DOHH2 (cell line): ENCODE measurements at regions not wholly inside any gene's neighbourhood (a gene's known extent, or its start where the extent isn't known, plus 50 kb on each side); places are given as distances from the start of the nearest gene placed in this dataset.

Experiments
- H3F3A ChIP-seq: fragments of 200-600 bp; sonication (generic), shearing (Covaris generic); 2 replicates; pipeline ENCODE4 v1.6.0; 2016; ENCODE audit warnings: antibody characterized with exemption, mild to moderate bottlenecking; ENCODE audit not compliant: control insufficient read depth, insufficient read depth
- H3K27ac ChIP-seq: fragments of 200-600 bp; sonication (generic); 2 replicates; pipeline ENCODE4 v1.5.1; 2014; ENCODE audit warnings: low read depth, mild to moderate bottlenecking, low read length, moderate library complexity
- H3K27me3 ChIP-seq: fragments of 200-600 bp; sonication (generic); 2 replicates; pipeline ENCODE4 v1.6.1; 2014; ENCODE audit warnings: mild to moderate bottlenecking, low read length, mixed read lengths; ENCODE audit not compliant: control insufficient read depth
- H3K36me3 ChIP-seq: fragments of 200-600 bp; sonication (generic); 2 replicates; pipeline ENCODE4 v1.6.1; 2014; ENCODE audit warnings: mild to moderate bottlenecking, low read length, moderate library complexity, mixed read lengths; ENCODE audit not compliant: control insufficient read depth
- H3K4me1 ChIP-seq: fragments of 200-600 bp; sonication (generic); 2 replicates; pipeline ENCODE4 v1.6.1; 2014; ENCODE audit warnings: mild to moderate bottlenecking, low read length, mixed read lengths; ENCODE audit not compliant: control insufficient read depth
- H3K4me2 ChIP-seq: fragments of 200-600 bp; sonication (generic); 2 replicates; pipeline ENCODE4 v1.6.0; 2014; ENCODE audit warnings: mild to moderate bottlenecking, low read length, moderate library complexity
- H3K4me3 ChIP-seq: fragments of 200-600 bp; sonication (generic); 2 replicates; pipeline ENCODE4 v1.5.1; 2014; ENCODE audit warnings: mild to moderate bottlenecking, low read length, mixed read lengths
- H3K79me2 ChIP-seq: fragments of 200-600 bp; sonication (generic); 2 replicates; pipeline ENCODE4 v1.6.1; 2014; ENCODE audit warnings: mild to moderate bottlenecking, low read length, mixed read lengths; ENCODE audit not compliant: control insufficient read depth
- H3K9me2 ChIP-seq: fragments of 200-600 bp; sonication (generic); replicated peaks from 2 replicates; pipeline ENCODE4 v1.6.1; 2014; ENCODE audit warnings: mild to moderate bottlenecking, low read length, mixed read lengths; ENCODE audit not compliant: control insufficient read depth
- H3K9me3 ChIP-seq: fragments of 200-600 bp; sonication (generic); 2 replicates; pipeline ENCODE4 v1.6.1; 2014; ENCODE audit warnings: antibody characterized with exemption, low read length, mixed read lengths; ENCODE audit not compliant: control insufficient read depth, insufficient read depth
- H4K20me1 ChIP-seq: fragments of 200-600 bp; sonication (generic); 2 replicates; pipeline ENCODE4 v1.6.0; 2014; ENCODE audit warnings: low read depth, mild to moderate bottlenecking, antibody characterized with exemption, low read length, moderate library complexity; ENCODE audit not compliant: control insufficient read depth, insufficient read depth
- EZH2phosphoT487 ChIP-seq: fragments of 200-600 bp; sonication (generic); IDR thresholded peaks from 2 replicates; pipeline ENCODE4 v1.6.1; 2017; ENCODE audit warnings: borderline replicate concordance, mild to moderate bottlenecking, antibody characterized with exemption, low read length, moderate library complexity, mixed read lengths
- TF ChIP-seq, protein P1 (sequence below): fragments of 200-600 bp; sonication (generic); IDR thresholded peaks from one replicate; pipeline ENCODE4 v1.5.1; 2014; ENCODE audit warnings: antibody characterized with exemption, mild to moderate bottlenecking, low read depth, low read length; ENCODE audit not compliant: poor library complexity, severe bottlenecking

DNA sequence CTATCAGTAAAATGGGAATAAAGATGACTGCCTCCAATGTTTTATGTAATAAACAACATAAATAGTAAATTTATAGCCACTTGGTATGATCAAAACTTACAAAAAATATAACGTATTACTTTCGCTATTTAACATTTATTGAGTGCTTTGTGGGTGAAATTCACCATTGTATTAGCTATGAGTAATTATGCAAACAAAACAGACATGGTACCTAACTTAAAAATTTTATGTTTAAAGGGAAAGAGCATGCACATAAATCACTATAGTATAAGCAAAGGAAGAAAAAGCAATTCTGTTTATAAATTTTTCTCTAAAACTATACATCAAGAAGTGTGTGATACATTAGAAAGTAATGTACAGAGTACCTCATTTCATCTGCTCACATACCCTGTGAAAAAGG, 1046.2 kb downstream of the NCAM2 start:
- peaks cover 15% of the 10 kb centered on the region; the same call in 1 of the 2 replicates for H3K9me3 ChIP-seq
- H3K9me2 ChIP-seq = no peaks in the 10 kb centered on the region
- H3K36me3 ChIP-seq = no peaks in the 10 kb centered on the region
- H4K20me1 ChIP-seq = no peaks in the 10 kb centered on the region
- no peaks in the 10 kb centered on the region for H3K27me3 ChIP-seq
- no peaks in the 10 kb centered on the region for H3F3A ChIP-seq
- no peak overlapping the region for H3K4me2 ChIP-seq
- TF ChIP-seq, protein P1, sequence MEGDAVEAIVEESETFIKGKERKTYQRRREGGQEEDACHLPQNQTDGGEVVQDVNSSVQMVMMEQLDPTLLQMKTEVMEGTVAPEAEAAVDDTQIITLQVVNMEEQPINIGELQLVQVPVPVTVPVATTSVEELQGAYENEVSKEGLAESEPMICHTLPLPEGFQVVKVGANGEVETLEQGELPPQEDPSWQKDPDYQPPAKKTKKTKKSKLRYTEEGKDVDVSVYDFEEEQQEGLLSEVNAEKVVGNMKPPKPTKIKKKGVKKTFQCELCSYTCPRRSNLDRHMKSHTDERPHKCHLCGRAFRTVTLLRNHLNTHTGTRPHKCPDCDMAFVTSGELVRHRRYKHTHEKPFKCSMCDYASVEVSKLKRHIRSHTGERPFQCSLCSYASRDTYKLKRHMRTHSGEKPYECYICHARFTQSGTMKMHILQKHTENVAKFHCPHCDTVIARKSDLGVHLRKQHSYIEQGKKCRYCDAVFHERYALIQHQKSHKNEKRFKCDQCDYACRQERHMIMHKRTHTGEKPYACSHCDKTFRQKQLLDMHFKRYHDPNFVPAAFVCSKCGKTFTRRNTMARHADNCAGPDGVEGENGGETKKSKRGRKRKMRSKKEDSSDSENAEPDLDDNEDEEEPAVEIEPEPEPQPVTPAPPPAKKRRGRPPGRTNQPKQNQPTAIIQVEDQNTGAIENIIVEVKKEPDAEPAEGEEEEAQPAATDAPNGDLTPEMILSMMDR = no peak
- TF ChIP-seq EZH2phosphoT487 = no peak
- no peaks in the 10 kb centered on the region for H3K79me2 ChIP-seq
- H3K4me1 ChIP-seq = no peaks in the 10 kb centered on the region
- no peak overlapping the region for H3K27ac ChIP-seq
- no peak overlapping the region for H3K4me3 ChIP-seq

DNA sequence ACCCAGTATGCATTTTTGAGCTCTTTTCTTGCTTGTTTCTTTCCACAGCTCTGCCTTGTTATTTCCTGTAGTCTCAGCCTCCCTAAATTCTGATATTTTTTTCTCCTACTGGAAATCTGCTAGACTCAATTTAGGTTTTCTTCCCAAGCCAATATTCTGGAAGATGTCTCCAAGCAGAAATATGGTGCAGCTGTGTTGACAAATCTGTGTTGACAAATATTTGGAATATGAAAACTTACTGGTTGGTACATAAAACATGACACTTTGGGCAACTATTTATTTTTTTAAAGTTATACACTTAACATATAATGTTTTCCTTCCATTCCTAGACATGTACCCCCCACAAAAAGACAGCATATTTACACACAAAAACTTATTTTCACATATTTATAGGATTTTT, 1048.4 kb downstream of the NCAM2 start:
- no peaks in the 10 kb centered on the region for H3K9me3 ChIP-seq
- no peaks in the 10 kb centered on the region for H3K79me2 ChIP-seq
- H3K4me1 ChIP-seq = no peaks in the 10 kb centered on the region
- no peak overlapping the region for H3K4me3 ChIP-seq
- no peak overlapping the region for H3K4me2 ChIP-seq
- H3K27me3 ChIP-seq = no peaks in the 10 kb centered on the region
- no peaks in the 10 kb centered on the region for H4K20me1 ChIP-seq
- H3K9me2 ChIP-seq = no peaks in the 10 kb centered on the region
- H3K27ac ChIP-seq = no peak overlapping the region
- no peaks in the 10 kb centered on the region for H3K36me3 ChIP-seq
- TF ChIP-seq, protein P1 = no peak
- no peak for TF ChIP-seq EZH2phosphoT487
- no peaks in the 10 kb centered on the region for H3F3A ChIP-seq

DNA sequence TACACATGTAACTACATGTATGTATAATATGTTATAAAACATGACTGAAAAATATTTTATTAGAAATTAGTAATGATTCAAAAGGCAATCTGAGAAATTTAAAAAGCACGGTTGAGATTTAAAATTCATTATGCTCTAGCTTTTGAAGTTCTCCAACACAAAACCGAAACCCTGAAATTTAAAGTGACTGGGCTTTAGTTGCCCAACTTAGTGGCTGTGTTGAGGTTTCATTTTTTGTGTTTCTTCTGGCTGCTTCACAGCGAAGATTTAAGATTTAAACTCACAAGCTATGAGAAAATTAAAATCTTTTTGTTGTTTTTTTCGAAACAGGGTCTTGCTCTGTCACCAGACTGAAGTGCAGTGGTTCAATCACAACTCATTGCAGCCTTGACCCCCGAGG, 1058.7 kb downstream of the NCAM2 start:
- H3K9me3 ChIP-seq = no peaks in the 10 kb centered on the region; the same call in 1 of the 2 replicates
- no peak for TF ChIP-seq EZH2phosphoT487
- TF ChIP-seq, protein P1 = no peak
- H3K27ac ChIP-seq = no peak overlapping the region
- H3F3A ChIP-seq = no peaks in the 10 kb centered on the region
- no peaks in the 10 kb centered on the region for H3K79me2 ChIP-seq
- no peaks in the 10 kb centered on the region for H3K9me2 ChIP-seq
- H3K36me3 ChIP-seq = no peaks in the 10 kb centered on the region
- H3K4me2 ChIP-seq = no peak overlapping the region
- no peaks in the 10 kb centered on the region for H4K20me1 ChIP-seq
- H3K4me1 ChIP-seq = no peaks in the 10 kb centered on the region
- no peaks in the 10 kb centered on the region for H3K27me3 ChIP-seq
- H3K4me3 ChIP-seq = no peak overlapping the region
